Neural cell (in vitro differentiated cells): ENCODE measurements at regions not wholly inside any gene's neighbourhood (a gene's known extent, or its start where the extent isn't known, plus 50 kb on each side); places are given as distances from the start of the nearest gene placed in this dataset.

Source experiments
- H2AFZ ChIP-seq: fragments of 200-600, 300-800 bp; sonication (generic), shearing (Covaris generic); 2 replicates; pipeline ENCODE4 v1.6.0; 2014; ENCODE audit warnings: low read depth, mild to moderate bottlenecking, antibody characterized with exemption, low read length, moderate library complexity
- H3F3A ChIP-seq: fragments of 200-600 bp; shearing (Covaris generic); 2 replicates; pipeline ENCODE4 v1.6.1; 2016; ENCODE audit warnings: mild to moderate bottlenecking, moderate library complexity, mixed read lengths, antibody characterized with exemption, low read length; ENCODE audit not compliant: insufficient read depth, poor library complexity, severe bottlenecking
- H3K27ac ChIP-seq: fragments of 200-600, 300-800 bp; sonication (generic), shearing (Covaris generic); 2 replicates; pipeline ENCODE4 v1.5.1; 2014; ENCODE audit warnings: mild to moderate bottlenecking, low read length, moderate library complexity
- H3K27me3 ChIP-seq: fragments of 300-800, 200-600 bp; sonication (generic), shearing (Covaris generic); 2 replicates; pipeline ENCODE4 v1.6.0; 2014; ENCODE audit warnings: mild to moderate bottlenecking, low read depth, low read length, moderate library complexity; ENCODE audit not compliant: insufficient read depth
- H3K36me3 ChIP-seq: fragments of 300-800, 200-600 bp; sonication (generic), shearing (Covaris generic); 2 replicates; pipeline ENCODE4 v1.5.1; 2014; ENCODE audit warnings: mild to moderate bottlenecking, antibody characterized with exemption, low read length, moderate library complexity; ENCODE audit not compliant: insufficient read depth
- H3K4me2 ChIP-seq: fragments of 300-800, 200-600 bp; sonication (generic), shearing (Covaris generic); 2 replicates; pipeline ENCODE4 v1.6.0; 2014; ENCODE audit warnings: mild to moderate bottlenecking, low read length
- H3K4me3 ChIP-seq: fragments of 300-800, 200-600 bp; sonication (generic), shearing (Covaris generic); 2 replicates; pipeline ENCODE4 v1.5.1; 2014; ENCODE audit warnings: mild to moderate bottlenecking, low read length, moderate library complexity
- H3K79me2 ChIP-seq: fragments of 200-600 bp; shearing (Covaris generic); replicated peaks from 2 replicates; pipeline ENCODE4 v1.6.0; 2014; ENCODE audit warnings: mild to moderate bottlenecking, low read length, moderate library complexity; ENCODE audit not compliant: insufficient read depth
- H3K9ac ChIP-seq: fragments of 300-800, 200-600 bp; sonication (generic), shearing (Covaris generic); 2 replicates; pipeline ENCODE4 v1.6.1; 2016; ENCODE audit warnings: mild to moderate bottlenecking, low read length, mixed read lengths
- H3K9me2 ChIP-seq: fragments of 200-600 bp; shearing (Covaris generic); 2 replicates; pipeline ENCODE4 v1.6.1; 2016; ENCODE audit warnings: mild to moderate bottlenecking, low read length, mixed read lengths; ENCODE audit not compliant: insufficient read depth
- H3K9me3 ChIP-seq: fragments of 200-600, 300-800 bp; sonication (generic), shearing (Covaris generic); 2 replicates; pipeline ENCODE4 v1.6.1; 2016; ENCODE audit warnings: mild to moderate bottlenecking, mixed run types, low read length, moderate library complexity, mixed read lengths
- H4K20me1 ChIP-seq: fragments of 200-600 bp; shearing (Covaris generic); 2 replicates; pipeline ENCODE4 v1.6.1; 2016; ENCODE audit warnings: mild to moderate bottlenecking, mixed run types; ENCODE audit not compliant: insufficient read depth
- EP300 ChIP-seq: fragments of 450-650 bp; conservative IDR thresholded peaks from 2 replicates; pipeline ENCODE4 v1.6.1; 2014; ENCODE audit warnings: antibody characterized with exemption, mild to moderate bottlenecking, moderate library complexity; ENCODE audit not compliant: poor library complexity, severe bottlenecking
- EZH2 ChIP-seq: fragments of 200-600, 300-800 bp; shearing (Covaris generic), sonication (generic); IDR thresholded peaks from 2 replicates; pipeline ENCODE4 v1.6.1; 2014; ENCODE audit warnings: antibody characterized with exemption, low read length, borderline replicate concordance, mild to moderate bottlenecking; ENCODE audit not compliant: insufficient read depth, poor library complexity, severe bottlenecking
- MXI1 ChIP-seq: fragments of 450-650 bp; conservative IDR thresholded peaks from 2 replicates; pipeline ENCODE4 v1.6.1; 2014; ENCODE audit warnings: antibody characterized with exemption, mild to moderate bottlenecking; ENCODE audit not compliant: poor library complexity, severe bottlenecking
- POLR2AphosphoS5 ChIP-seq: IDR thresholded peaks from 2 replicates; pipeline ENCODE4 v1.6.1; 2012
- RAD21 ChIP-seq: fragments of 450-650 bp; conservative IDR thresholded peaks from 2 replicates; pipeline ENCODE4 v1.6.1; 2014; ENCODE audit warnings: antibody characterized with exemption, mild to moderate bottlenecking, moderate library complexity
- REST ChIP-seq: IDR thresholded peaks from 2 replicates; pipeline ENCODE4 v1.6.1; 2012; ENCODE audit warnings: borderline replicate concordance
- SMC3 ChIP-seq: fragments of 450-650 bp; conservative IDR thresholded peaks from 2 replicates; pipeline ENCODE4 v1.6.1; 2014; ENCODE audit warnings: antibody characterized with exemption, mild to moderate bottlenecking, moderate library complexity; ENCODE audit not compliant: poor library complexity
- TAF1 ChIP-seq: IDR thresholded peaks from 2 replicates; pipeline ENCODE4 v1.6.1; 2012; ENCODE audit warnings: low read depth
- TF ChIP-seq, protein P1 (sequence below): fragments of 450-650 bp; IDR thresholded peaks from 2 replicates; pipeline ENCODE4 v1.5.1; 2014; ENCODE audit warnings: antibody characterized with exemption, mild to moderate bottlenecking, moderate library complexity; ENCODE audit not compliant: poor library complexity, severe bottlenecking

GRCh38 chr3:176079785-176080184 is 1117.5 kb downstream of the TBL1XR1 start:
- H3K27me3 ChIP-seq = no peaks in the 10 kb centered on the region
- H4K20me1 ChIP-seq = no peaks in the 10 kb centered on the region
- no peak overlapping the region for H3K27ac ChIP-seq
- H3K9me3 ChIP-seq = no peaks in the 10 kb centered on the region
- H3K4me3 ChIP-seq = no peak overlapping the region
- no peaks in the 10 kb centered on the region for H3F3A ChIP-seq
- H3K9me2 ChIP-seq = no peaks in the 10 kb centered on the region
- no peaks in the 10 kb centered on the region for H3K36me3 ChIP-seq
- no peak overlapping the region for H3K9ac ChIP-seq
- no peak overlapping the region for H2AFZ ChIP-seq
- no peak for TF ChIP-seq REST
- TF ChIP-seq POLR2AphosphoS5 = no peak
- no peak for TF ChIP-seq SMC3
- H3K4me2 ChIP-seq = no peak overlapping the region
- no peaks in the 10 kb centered on the region for H3K79me2 ChIP-seq

DNA sequence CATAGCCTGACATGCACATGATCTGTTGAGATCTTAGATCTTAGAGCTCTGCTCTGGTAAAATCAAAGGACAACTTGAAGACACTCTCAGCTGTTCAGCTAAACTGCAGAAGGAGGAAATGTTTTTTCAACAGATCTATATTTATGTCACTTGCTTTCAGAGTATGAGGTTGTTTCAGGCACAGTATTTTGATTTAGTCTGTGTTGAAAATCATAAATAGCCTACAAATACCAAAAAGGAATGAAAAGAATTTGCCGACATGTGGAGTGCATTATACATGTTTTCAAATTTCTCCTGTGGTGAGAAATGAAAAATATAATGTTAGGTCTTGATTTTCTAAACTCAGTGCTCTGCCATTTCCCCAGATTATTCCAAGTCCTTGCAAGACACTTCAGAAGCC is 1118.4 kb downstream of the TBL1XR1 start:
- no peak for TF ChIP-seq REST
- no peak for TF ChIP-seq EZH2
- no peak for TF ChIP-seq SMC3
- TF ChIP-seq POLR2AphosphoS5 = no peak
- no peak for TF ChIP-seq EP300
- no peak for TF ChIP-seq MXI1
- TF ChIP-seq RAD21 = no peak
- TF ChIP-seq, protein P1, sequence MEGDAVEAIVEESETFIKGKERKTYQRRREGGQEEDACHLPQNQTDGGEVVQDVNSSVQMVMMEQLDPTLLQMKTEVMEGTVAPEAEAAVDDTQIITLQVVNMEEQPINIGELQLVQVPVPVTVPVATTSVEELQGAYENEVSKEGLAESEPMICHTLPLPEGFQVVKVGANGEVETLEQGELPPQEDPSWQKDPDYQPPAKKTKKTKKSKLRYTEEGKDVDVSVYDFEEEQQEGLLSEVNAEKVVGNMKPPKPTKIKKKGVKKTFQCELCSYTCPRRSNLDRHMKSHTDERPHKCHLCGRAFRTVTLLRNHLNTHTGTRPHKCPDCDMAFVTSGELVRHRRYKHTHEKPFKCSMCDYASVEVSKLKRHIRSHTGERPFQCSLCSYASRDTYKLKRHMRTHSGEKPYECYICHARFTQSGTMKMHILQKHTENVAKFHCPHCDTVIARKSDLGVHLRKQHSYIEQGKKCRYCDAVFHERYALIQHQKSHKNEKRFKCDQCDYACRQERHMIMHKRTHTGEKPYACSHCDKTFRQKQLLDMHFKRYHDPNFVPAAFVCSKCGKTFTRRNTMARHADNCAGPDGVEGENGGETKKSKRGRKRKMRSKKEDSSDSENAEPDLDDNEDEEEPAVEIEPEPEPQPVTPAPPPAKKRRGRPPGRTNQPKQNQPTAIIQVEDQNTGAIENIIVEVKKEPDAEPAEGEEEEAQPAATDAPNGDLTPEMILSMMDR = no peak
- TF ChIP-seq TAF1 = no peak
- no peak overlapping the region for H3K4me3 ChIP-seq
- no peaks in the 10 kb centered on the region for H3K9me2 ChIP-seq
- no peak overlapping the region for H3K9ac ChIP-seq
- no peak overlapping the region for H2AFZ ChIP-seq
- no peaks in the 10 kb centered on the region for H3K27me3 ChIP-seq
- H3F3A ChIP-seq = no peaks in the 10 kb centered on the region
- no peaks in the 10 kb centered on the region for H4K20me1 ChIP-seq
- no peaks in the 10 kb centered on the region for H3K36me3 ChIP-seq
- no peak overlapping the region for H3K27ac ChIP-seq
- no peaks in the 10 kb centered on the region for H3K79me2 ChIP-seq
- H3K9me3 ChIP-seq = no peaks in the 10 kb centered on the region
- no peak overlapping the region for H3K4me2 ChIP-seq
